Prostate gland (tissue), 2 donors: ENCODE measurements at regions not wholly inside any gene's neighbourhood (a gene's known extent, or its start where the extent isn't known, plus 50 kb on each side); places are given as distances from the start of the nearest gene placed in this dataset.

Experiments
- CTCF ChIP-seq, 4 experiments: fragments of 200-600 bp in 2 of 4; fragments of 450-650 bp in 2 of 4; sonication (generic) in 2 of 4; IDR thresholded peaks; 1 replicate in 3 of 4; 2 replicates in 1 of 4; pipeline ENCODE4 v1.5.1; 2016 to 2019; ENCODE audit warnings: antibody characterized with exemption in 4 of 4, mild to moderate bottlenecking in 2 of 4, moderate library complexity in 2 of 4
- POLR2A ChIP-seq: fragments of 450-650 bp; IDR thresholded peaks from one replicate; pipeline ENCODE4 v1.6.1; 2016; ENCODE audit warnings: antibody characterized with exemption, mild to moderate bottlenecking
- POLR2AphosphoS5 ChIP-seq: sonication (generic); formaldehyde crosslinking; IDR thresholded peaks from one replicate; pipeline ENCODE4 v1.6.1; 2017; ENCODE audit warnings: antibody characterized with exemption

- TF ChIP-seq CTCF (IDR thresholded peaks at IDR 0.05) (no peak), POLR2AphosphoS5 (no peak), POLR2A (no peak)
These were observed 1123.7 kb upstream of the NCAM2 start for GRCh38 chr21:19874521-19874920.
